ENCODE measurements at regions not wholly inside any gene's neighbourhood (a gene's known extent, or its start where the extent isn't known, plus 50 kb on each side); places are given as distances from the start of the nearest gene placed in this dataset.
A peak's percentile ranks its signal among the peaks of the same experiment; 100 is the strongest.

DNA sequence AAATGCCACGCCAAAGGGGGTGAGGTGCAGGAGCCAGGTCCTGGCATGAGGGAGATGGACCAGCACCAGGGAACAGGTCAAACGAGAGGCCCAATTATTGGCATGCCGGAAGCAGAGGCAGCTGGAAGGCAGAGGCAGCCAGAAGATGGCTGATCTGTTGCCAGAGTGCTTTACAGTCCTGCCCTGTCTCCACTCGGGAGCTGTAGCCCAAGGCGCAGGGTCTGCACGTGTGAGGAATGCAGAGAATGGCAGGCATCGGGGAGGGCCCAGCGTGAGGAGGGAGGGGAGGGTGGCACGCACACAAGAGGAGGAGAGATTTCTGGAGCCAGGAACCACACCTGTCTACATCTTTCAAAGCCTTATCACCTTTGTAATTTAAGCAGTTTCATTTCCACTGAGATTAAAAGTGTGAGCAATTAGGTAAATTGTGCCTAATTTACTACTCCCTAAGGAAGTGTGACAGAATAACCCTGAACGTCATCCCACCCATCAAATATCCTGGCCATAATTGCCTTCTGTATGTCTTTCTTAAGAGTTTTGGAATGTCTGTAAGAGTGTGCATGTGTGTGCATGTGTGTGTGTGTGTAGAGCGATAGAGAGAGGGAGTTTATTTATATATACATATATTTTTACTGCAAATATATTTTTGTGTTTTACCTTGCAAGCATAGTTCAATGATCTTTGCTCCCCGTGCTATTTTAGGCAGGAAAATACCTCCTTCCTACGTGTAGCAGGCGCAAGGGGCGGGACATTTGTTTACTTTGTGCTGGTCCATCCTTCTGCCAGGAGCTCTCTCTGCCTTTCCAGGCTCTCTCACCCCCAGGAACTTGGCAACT is 125.5 kb upstream of the SERBP1 start:
- H3K4me1 ChIP-seq, result no peaks in the 10 kb centered on the region
- TF ChIP-seq, protein P1, sequence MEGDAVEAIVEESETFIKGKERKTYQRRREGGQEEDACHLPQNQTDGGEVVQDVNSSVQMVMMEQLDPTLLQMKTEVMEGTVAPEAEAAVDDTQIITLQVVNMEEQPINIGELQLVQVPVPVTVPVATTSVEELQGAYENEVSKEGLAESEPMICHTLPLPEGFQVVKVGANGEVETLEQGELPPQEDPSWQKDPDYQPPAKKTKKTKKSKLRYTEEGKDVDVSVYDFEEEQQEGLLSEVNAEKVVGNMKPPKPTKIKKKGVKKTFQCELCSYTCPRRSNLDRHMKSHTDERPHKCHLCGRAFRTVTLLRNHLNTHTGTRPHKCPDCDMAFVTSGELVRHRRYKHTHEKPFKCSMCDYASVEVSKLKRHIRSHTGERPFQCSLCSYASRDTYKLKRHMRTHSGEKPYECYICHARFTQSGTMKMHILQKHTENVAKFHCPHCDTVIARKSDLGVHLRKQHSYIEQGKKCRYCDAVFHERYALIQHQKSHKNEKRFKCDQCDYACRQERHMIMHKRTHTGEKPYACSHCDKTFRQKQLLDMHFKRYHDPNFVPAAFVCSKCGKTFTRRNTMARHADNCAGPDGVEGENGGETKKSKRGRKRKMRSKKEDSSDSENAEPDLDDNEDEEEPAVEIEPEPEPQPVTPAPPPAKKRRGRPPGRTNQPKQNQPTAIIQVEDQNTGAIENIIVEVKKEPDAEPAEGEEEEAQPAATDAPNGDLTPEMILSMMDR (IDR thresholded peaks at IDR 0.05), result no peak
- no peaks in the 10 kb centered on the region for H3K36me3 ChIP-seq
- DNase-seq (ENCODE audit: low spot score), result no peak
- H3K4me3 ChIP-seq, result no peak overlapping the region
- no peaks in the 10 kb centered on the region for H3K9me3 ChIP-seq
- no peak overlapping the region for H3K27ac ChIP-seq
- H3K27me3 ChIP-seq, result no peaks in the 10 kb centered on the region

DNA sequence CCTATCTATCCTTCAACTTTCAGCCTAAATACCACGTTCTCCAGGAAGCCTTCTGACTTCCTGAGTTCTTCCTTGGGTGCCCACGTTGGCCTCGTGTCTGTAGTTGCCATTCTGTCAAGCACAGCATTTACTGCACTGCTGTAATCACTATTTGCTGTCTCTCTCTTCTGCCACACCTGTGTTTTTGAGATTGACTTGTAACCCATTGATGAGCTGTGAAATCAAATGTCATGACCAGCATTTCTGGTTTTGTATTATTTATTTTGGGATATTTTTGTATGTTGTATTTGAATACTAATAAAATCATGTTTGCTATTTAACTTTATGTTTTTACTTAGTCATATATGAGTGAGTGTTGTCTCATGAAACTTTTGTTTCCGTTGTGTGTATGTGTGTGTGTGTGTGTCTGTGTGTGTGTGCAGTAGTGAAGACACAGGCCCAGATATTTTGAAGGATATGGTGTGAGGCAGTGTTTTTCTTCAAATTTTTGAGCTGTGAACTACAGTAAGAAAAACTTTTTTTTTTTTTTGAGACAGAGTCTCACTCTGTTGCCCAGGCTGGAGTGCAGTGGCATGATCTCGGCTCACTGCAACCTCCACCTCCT is 126.2 kb upstream of the SERBP1 start:
- Histone ChIP-seq H3K4me3 (no peak overlapping the region), H3K36me3 (no peaks in the 10 kb centered on the region), H3K9me3 (no peaks in the 10 kb centered on the region), H3K4me1 (peaks cover 0 to 5% of the 10 kb centered on the region in 2 donors), H3K27me3 (no peaks in the 10 kb centered on the region), H3K27ac (no peak overlapping the region)
- TF ChIP-seq, protein P1 (IDR thresholded peaks at IDR 0.05), result no peak
- no peak for DNase-seq (ENCODE audit: low spot score)

DNA sequence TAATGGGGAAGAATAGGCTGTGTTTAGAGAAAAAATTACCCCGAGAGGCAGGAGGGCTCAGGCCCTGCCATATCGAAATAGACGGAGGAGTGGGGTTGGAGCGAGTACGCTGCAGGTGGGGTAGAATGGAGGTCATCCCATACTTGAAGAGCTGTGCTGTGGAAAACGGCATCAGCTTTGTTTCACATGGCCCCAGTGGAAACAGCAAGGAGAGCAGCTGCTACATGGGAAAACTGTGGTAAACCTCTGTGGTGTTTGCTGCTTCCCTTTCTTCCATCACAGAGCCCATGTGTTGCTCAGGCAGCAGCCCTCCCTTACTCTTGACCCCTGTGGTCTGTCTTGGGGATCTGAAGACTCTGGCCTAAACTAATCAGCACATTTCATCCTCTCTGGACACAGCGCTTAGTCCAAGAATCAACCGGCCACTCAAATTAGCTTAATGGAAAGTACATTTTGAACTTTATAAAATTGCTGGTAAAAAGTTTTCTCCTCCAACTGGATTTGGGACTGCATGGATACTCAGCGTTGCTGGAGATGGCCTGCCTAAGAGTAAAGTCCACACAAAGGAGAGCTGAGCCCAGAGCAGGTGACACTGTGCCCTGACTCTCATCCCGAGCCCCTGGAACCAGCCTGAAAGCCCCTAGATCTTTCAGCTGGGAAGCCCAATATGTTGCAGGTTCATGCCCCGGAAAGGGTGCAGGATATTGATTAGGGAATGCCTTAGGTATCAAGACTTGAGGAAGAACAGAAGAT is 127.1 kb upstream of the GADD45A start:
- Histone ChIP-seq H3K27me3 (no peaks in the 10 kb centered on the region), H3K36me3 (no peaks in the 10 kb centered on the region), H3K4me1 (peaks cover 0 to 12% of the 10 kb centered on the region in 2 donors), H3K9me3 (no peaks in the 10 kb centered on the region), H3K4me3 (no peak overlapping the region), H3K27ac (no peak overlapping the region)
- TF ChIP-seq, protein P1 (IDR thresholded peaks at IDR 0.05), result no peak
- no peak for DNase-seq (ENCODE audit: low spot score)

DNA sequence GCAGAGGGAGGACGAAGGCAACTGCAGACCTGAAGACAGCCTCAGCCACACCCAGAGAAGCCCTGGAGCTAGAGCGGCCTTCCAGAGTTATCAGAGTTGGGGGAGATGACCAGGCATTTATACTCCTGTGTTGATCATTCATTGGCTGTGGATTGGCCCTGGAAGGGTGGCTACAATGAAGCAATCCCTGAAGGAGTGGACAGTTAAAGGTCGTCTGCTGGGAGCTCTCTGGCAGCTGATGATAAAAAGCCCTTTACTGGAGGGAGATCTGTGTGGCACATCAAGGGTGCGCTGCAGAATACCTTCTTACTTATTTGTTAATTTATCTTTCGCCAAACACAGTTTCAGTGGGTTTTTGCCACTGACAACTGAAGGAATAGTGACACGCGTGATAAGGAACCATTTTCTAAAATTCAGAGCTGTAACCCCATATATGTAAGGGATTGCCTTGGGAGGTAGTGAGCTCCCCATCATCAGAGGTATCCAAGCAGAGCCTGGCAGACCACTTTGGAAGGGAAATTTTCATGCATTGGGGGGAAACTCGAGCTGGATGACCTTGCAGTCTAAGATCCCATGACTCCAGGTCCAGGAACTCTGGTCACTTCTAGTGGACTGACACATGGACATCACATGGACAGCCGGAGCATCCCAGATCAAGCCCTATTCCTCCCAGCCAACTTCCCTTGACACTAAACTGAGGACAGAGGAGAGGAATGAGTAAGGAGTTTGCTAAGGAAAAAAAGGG is 126.4 kb upstream of the GADD45A start:
- peak overlapping the region; percentile 7 to 56 for H3K27ac ChIP-seq
- no peaks in the 10 kb centered on the region for H3K36me3 ChIP-seq
- peak overlapping the region in 1 of 2 donors; percentile 6 for H3K4me3 ChIP-seq
- H3K9me3 ChIP-seq, result no peaks in the 10 kb centered on the region
- no peaks in the 10 kb centered on the region for H3K27me3 ChIP-seq
- peaks cover 0 to 12% of the 10 kb centered on the region in 2 donors for H3K4me1 ChIP-seq
- TF ChIP-seq, protein P1 (IDR thresholded peaks at IDR 0.05), result no peak
- no peak for DNase-seq (ENCODE audit: low spot score)

DNA sequence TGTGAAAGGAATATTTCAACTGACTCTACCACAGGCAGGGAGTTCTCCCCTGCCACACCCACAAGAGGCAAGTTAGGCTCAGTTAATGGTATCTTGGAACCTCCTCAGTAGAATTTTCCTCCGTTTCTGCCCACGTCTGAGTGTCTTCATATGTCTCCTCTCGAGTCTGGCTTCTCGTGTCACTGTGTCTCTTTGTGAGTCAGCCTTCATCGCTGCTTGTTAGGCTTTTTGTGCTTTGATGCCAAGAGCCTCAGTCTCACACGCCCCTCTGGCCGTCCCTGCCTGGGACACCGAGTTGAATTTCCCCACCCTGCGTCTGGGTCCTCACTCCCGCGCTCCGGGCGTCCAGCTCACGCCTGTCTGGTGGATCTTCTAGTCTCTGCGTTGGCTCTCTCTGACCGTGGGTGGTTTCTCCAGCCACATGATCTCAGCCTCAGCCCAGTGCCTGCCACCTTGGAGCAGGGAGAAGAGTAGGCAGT is 125.7 kb upstream of the GADD45A start:
- TF ChIP-seq, protein P1 (IDR thresholded peaks at IDR 0.05), result no peak
- no peaks in the 10 kb centered on the region for H3K27me3 ChIP-seq
- peaks cover 0 to 18% of the 10 kb centered on the region in 2 donors for H3K4me1 ChIP-seq
- no peaks in the 10 kb centered on the region for H3K36me3 ChIP-seq
- H3K9me3 ChIP-seq, result no peaks in the 10 kb centered on the region
- H3K4me3 ChIP-seq, result peak overlapping the region in 1 of 2 donors; percentile 6
- H3K27ac ChIP-seq, result peak overlapping the region; percentile 7 to 56
- peak; percentile 75 for DNase-seq (ENCODE audit: low spot score)

All from right atrium auricular region (tissue), 2 donors.